Ureter (tissue), 1 donor: ENCODE measurements at regions not wholly inside any gene's neighbourhood (a gene's known extent, or its start where the extent isn't known, plus 50 kb on each side); places are given as distances from the start of the nearest gene placed in this dataset.

Experiments
- DNase-seq: peaks from one replicate; pipeline ENCODE4 v3.0.0-alpha.2; 2020; ENCODE audit warnings: low spot score
- donor health status: DM: yes; HTN: yes; CAD: no.

DNA sequence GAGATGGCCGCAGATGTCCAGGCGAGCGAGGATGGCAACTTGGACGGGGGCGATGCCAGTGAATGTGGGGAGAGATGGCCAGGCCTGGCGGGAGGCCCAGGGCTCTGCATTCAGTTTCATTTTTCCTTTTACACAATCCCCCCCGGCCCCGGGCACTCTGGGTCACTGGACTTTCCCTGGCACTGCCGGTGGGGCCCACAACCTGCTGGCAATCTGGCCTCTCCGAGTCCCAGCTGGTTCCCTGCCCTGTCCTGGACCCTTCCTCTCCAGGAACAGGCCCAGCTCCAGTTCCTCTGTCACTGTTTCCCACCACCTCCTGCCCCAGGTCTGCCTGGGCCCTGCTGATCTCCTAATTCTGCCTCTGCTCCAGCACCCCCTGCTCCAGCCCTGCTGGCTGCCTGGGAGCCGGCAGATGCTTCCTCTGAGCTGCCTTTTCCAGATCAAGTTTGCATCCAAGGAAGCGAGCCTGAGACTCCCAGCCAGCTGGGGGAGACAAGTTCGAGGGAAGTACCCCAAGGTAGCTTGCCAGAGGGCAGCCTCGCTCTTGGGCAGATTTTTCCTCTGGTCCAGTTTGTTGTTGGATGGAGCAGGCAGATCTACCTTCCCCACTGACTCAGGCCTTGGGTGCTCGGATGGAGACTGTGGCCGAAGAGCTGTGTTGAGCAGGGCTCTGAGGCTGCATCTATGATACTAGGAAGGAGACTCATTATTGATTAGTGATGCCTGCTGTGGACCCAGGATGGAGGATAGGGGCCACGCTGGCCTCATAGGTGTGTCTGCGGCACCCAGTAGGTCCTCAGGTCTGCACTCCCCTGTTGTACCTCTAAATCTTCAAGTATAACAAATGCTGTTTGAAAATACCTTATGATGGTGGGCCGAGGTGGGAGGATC is 83.2 kb downstream of the CEBPB start:
- no peak for DNase-seq

- DNase-seq: no peak
Observed at GRCh38 chr20:50274570-50275430, 84.2 kb downstream of the CEBPB start.

DNA sequence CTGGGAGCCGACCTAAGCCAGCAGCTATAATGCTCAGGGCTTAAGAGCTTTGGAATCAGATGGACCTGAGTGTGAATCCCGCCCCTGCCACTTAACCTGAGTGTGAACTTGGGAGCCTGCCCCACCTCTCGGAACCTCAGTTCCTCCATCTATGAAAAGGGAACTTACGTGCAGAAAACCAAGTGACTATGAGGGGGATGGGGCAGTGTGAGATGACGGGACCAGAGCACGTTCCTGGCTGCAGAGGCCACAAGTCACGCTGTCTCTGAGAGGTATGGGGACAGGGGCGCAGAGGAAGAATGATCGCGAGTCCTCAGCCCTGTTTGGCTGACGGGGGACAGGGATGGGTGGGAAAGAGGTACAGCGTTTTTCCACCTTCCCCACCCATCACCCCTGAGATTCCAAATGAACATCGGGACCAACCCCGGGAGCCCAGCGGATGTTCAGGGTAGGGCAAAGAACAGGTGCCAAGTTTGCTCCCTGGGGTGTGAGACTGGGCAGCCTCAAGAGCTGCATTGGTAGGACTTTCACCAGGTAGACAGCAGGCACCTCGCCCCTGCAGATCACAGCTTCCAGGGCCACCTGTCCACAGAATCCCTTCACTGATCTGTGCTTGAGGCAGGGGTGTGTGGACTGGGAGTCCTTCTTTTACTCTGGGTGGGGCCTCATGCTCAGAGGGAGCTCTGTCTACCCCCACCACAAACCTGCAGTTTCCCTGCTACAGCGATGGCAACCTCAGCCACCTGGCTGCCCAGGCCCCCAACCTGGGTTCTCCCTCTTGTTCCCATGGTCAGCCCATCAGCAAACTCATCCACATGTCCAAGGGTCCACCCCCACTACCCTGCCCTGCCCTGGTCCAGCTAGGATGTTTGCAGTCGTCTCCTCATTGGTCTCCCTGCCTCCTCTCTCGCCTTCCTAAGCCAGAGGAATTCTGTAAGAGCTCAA is 85.8 kb downstream of the CEBPB start:
- no peak for DNase-seq

- no peak for DNase-seq
Observed at GRCh38 chr20:50277064-50277415, 86.4 kb downstream of the CEBPB start.

- DNase-seq: no peak
Observed at GRCh38 chr20:50277460-50278376, 87.1 kb downstream of the CEBPB start.

GRCh38 chr20:50278377-50278683 is 87.7 kb downstream of the CEBPB start:
- no peak for DNase-seq

GRCh38 chr20:50278684-50279531 is 88.3 kb downstream of the CEBPB start:
- DNase-seq: no peak

GRCh38 chr20:50279988-50280850 is 89.6 kb downstream of the CEBPB start:
- no peak for DNase-seq

GRCh38 chr20:50280851-50281655 is 90.4 kb downstream of the CEBPB start:
- DNase-seq: no peak

DNA sequence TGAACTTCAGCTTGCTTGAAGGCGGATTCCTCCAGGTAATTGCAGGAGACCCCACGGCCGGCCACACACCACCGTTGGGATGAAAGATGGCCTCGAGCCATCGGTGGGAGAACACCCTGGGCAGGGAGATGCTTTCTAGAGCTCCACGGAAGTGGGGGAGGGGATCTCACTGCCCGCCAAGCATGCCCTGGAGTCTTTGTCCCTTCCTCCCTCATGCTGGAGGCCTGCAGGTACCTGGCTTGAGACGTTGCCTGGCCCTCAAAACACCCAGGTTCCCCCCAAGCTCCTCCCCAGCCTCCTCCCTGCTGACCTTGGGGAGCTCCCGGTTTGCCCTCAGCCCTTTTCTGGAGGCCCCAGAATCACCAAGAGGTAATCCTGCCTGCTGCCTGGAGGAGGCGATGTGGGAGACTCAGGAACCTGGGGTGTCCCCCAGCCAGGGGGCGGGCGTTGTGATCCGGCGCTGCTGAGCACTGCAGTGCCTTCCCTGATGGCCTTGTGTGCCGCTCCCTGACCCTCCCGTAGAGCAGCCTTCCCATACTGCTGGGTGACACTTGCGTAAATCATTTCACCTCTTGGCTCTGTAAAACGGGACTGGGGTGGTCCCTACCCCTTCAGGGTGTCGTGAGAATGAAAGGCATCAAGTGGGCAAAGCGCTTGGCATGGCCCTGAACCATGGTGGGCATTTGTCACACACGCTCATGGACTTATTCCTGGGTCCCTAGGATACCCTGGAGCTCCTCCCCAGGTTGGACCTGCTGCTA is 91.4 kb downstream of the CEBPB start:
- DNase-seq: no peak

DNA sequence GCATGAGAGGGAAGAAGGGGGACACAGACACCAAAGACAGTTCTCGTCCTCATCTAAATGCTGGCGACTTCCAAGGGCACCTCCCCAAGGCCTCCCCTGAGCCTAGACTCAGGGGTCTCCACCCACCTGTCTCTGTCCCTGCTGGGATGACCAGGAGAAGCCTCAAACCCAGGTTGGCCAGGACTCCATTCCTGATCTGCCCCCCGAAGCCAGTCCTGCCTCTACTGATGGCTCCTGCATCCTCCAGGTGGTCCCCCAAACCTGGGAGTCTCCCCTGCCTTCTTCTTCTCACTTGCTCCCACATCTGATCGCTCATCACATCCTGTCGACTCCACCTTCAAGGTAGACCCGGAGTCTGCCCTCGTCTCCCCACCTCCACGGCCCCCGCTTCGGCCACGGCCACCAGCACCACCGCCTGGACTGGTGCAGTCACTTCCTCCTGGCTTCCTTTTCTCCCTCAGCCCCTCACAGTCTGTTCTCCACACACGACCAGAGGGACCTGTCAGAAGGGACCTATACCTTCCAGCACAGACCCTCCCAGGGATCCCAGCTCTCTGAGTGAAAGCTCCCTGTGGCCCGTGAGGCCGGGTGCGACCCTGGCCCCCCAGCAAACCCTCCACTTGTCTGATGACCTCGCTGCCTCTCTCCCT is 92.1 kb downstream of the CEBPB start:
- no peak for DNase-seq

DNA sequence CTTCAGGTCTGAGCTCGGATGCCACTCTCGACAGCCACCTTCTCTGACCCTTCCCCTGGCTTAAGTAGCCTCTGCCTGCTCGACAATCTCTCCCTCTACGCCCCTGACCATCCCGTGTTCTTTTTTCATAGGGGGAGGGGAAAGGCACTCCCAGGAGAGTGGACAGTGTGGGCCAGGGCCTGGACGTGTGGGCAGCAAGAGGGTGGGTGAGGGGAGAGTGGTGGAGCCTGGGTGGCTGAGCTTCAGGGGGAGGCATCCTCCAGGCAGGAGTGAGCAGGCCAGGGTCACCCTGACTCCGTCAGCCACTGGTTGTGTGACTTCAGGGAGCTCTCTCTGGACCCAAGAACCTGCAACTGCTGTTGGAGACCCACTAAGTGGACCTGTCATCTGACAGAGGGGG is 92.7 kb downstream of the CEBPB start:
- DNase-seq: no peak

DNA sequence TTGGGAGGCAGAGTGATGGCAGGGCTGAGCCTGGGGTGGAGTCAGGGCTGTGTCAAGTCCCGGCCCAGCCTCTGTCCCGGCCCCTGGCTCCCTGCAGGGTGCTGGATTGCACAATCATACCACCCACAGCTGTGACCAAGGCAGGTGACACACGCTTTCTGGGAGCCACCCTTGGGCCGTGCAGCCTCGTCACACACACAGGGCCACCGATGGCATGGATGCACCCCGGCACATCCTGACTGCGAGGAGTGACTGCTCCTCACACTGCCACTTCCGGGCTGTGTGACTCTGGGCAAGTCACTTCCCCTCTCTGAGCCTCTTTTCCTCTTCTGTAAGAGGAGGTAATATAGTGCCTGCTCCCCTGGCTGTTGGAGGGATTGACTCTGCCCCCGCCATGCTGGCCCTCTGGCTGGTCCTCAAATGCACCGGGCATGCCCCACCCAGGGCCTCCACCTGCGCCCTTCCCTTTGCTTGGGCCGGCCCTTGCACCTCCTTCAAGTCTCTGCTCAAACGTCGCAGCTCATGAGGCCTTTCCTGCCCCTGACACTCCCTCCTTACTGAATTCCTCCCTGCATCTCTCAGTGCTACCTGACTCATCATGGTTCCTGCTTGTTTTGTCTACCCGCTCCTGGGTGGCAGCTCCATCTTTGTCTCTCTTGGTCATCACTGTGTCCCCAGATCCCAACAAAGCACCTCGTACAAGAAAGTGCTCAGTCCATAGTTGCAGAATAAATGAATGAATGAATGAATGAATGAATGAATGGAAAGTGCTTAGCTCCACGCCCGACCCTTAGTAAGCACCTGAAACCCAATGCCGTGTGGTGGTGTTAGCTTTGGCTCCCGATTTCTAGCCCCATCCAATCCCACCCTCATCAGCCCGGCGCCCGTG is 93.5 kb downstream of the CEBPB start:
- DNase-seq: no peak

DNA sequence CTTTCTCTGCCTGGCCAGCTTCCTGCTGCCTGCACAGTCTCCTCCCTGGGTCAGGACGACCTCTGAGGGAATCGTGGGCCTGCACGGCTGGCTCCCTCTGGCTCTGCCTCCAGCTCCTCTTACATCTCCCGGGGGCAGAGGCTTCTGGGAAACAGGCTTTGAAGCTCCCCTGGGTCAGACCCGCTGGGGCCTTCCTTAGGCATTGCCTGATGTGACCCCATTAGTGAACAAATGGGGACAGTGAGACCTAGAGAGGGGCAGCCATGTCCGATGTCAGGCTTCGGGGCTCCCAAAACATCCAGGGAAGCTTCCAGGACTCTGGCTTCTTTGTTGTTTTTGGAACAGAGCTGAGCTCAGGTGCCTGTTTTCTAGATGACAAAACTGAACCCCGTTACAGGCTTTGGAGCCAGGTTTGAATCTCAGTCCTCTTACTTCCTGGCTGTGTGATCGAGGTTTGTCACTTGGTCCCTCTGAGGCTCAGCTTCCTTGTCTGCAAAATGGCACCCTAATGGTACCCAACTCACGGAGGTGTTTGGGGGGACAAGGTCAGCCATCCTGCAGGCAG is 94.3 kb downstream of the CEBPB start:
- no peak for DNase-seq

GRCh38 chr20:50285376-50286173 is 94.9 kb downstream of the CEBPB start:
- no peak for DNase-seq
